IPS-15b (cell line): ENCODE measurements at regions not wholly inside any gene's neighbourhood (a gene's known extent, or its start where the extent isn't known, plus 50 kb on each side); places are given as distances from the start of the nearest gene placed in this dataset.

Experiments used
- H3K27me3 ChIP-seq: one replicate; pipeline ENCODE4 v1.6.1; 2013; ENCODE audit warnings: low read length; ENCODE audit not compliant: control insufficient read depth, insufficient read depth
- H3K36me3 ChIP-seq: one replicate; pipeline ENCODE4 v1.6.1; 2013; ENCODE audit warnings: low read length; ENCODE audit not compliant: control insufficient read depth, insufficient read depth
- H3K4me1 ChIP-seq: one replicate; pipeline ENCODE4 v1.6.1; 2013; ENCODE audit warnings: mild to moderate bottlenecking, low read length; ENCODE audit not compliant: control insufficient read depth, insufficient read depth
- H3K4me3 ChIP-seq: one replicate; pipeline ENCODE4 v1.5.1; 2013; ENCODE audit warnings: low read depth, low read length
- H3K9ac ChIP-seq: one replicate; pipeline ENCODE4 v1.6.1; 2013; ENCODE audit warnings: low read depth, mild to moderate bottlenecking, low read length
- H3K9me3 ChIP-seq: one replicate; pipeline ENCODE4 v1.6.1; 2013; ENCODE audit warnings: mild to moderate bottlenecking, low read length; ENCODE audit not compliant: control insufficient read depth, insufficient read depth

- no peaks in the 10 kb centered on the region for H3K4me1 ChIP-seq
- H3K36me3 ChIP-seq, result no peaks in the 10 kb centered on the region
- no peak overlapping the region for H3K9ac ChIP-seq
- H3K4me3 ChIP-seq, result no peak overlapping the region
- H3K27me3 ChIP-seq, result no peaks in the 10 kb centered on the region
- no peaks in the 10 kb centered on the region for H3K9me3 ChIP-seq
Measured at GRCh38 chr3:31237887-31238286, 294.8 kb upstream of the STT3B start.

GRCh38 chr3:31240013-31240412 is 292.7 kb upstream of the STT3B start:
- Histone ChIP-seq H3K4me1 (no peaks in the 10 kb centered on the region), H3K9me3 (no peaks in the 10 kb centered on the region), H3K9ac (no peak overlapping the region), H3K27me3 (no peaks in the 10 kb centered on the region), H3K36me3 (no peaks in the 10 kb centered on the region), H3K4me3 (no peak overlapping the region)

GRCh38 chr3:31240466-31240865 is 292.3 kb upstream of the STT3B start:
- no peak overlapping the region for H3K4me3 ChIP-seq

GRCh38 chr3:31240874-31241273 is 291.9 kb upstream of the STT3B start:
- H3K9ac ChIP-seq, result no peak overlapping the region
- no peaks in the 10 kb centered on the region for H3K36me3 ChIP-seq
- no peak overlapping the region for H3K4me3 ChIP-seq
- no peaks in the 10 kb centered on the region for H3K9me3 ChIP-seq
- H3K27me3 ChIP-seq, result no peaks in the 10 kb centered on the region
- H3K4me1 ChIP-seq, result no peaks in the 10 kb centered on the region

More at GRCh38 chr3:31240466-31240865, 292.3 kb upstream of the STT3B start:
- H3K36me3 ChIP-seq, result no peaks in the 10 kb centered on the region
- H3K9me3 ChIP-seq, result no peaks in the 10 kb centered on the region
- H3K27me3 ChIP-seq, result no peaks in the 10 kb centered on the region
- no peak overlapping the region for H3K9ac ChIP-seq
- H3K4me1 ChIP-seq, result no peaks in the 10 kb centered on the region

- Histone ChIP-seq H3K4me3 (no peak overlapping the region), H3K9ac (peak overlapping the region; percentile 32), H3K27me3 (no peaks in the 10 kb centered on the region), H3K9me3 (no peaks in the 10 kb centered on the region), H3K4me1 (no peaks in the 10 kb centered on the region), H3K36me3 (no peaks in the 10 kb centered on the region)
Measured at GRCh38 chr3:31241533-31241932, 291.2 kb upstream of the STT3B start.

GRCh38 chr3:31242026-31242960 is 290.4 kb upstream of the STT3B start:
- Histone ChIP-seq H3K4me3 (no peak overlapping the region), H3K4me1 (no peaks in the 10 kb centered on the region), H3K9ac (no peak overlapping the region)

GRCh38 chr3:31244929-31245817 is 287.6 kb upstream of the STT3B start:
- no peaks in the 10 kb centered on the region for H3K9me3 ChIP-seq
- no peak overlapping the region for H3K4me3 ChIP-seq
- H3K9ac ChIP-seq, result no peak overlapping the region
- H3K27me3 ChIP-seq, result no peaks in the 10 kb centered on the region
- H3K4me1 ChIP-seq, result no peaks in the 10 kb centered on the region
- no peaks in the 10 kb centered on the region for H3K36me3 ChIP-seq

More at GRCh38 chr3:31242026-31242960, 290.4 kb upstream of the STT3B start:
- Histone ChIP-seq H3K36me3 (no peaks in the 10 kb centered on the region), H3K9me3 (no peaks in the 10 kb centered on the region), H3K27me3 (no peaks in the 10 kb centered on the region)

GRCh38 chr3:31246293-31247062 is 286.2 kb upstream of the STT3B start:
- Histone ChIP-seq H3K36me3 (no peaks in the 10 kb centered on the region), H3K9ac (no peak overlapping the region), H3K9me3 (no peaks in the 10 kb centered on the region), H3K4me1 (no peaks in the 10 kb centered on the region), H3K27me3 (no peaks in the 10 kb centered on the region), H3K4me3 (no peak overlapping the region)

GRCh38 chr3:31247063-31247447 is 285.7 kb upstream of the STT3B start:
- Histone ChIP-seq H3K9ac (no peak overlapping the region), H3K4me3 (no peak overlapping the region), H3K36me3 (no peaks in the 10 kb centered on the region), H3K4me1 (no peaks in the 10 kb centered on the region), H3K9me3 (no peaks in the 10 kb centered on the region), H3K27me3 (no peaks in the 10 kb centered on the region)

- no peak overlapping the region for H3K4me3 ChIP-seq
- H3K36me3 ChIP-seq, result no peaks in the 10 kb centered on the region
- no peaks in the 10 kb centered on the region for H3K4me1 ChIP-seq
- no peaks in the 10 kb centered on the region for H3K9me3 ChIP-seq
- H3K27me3 ChIP-seq, result no peaks in the 10 kb centered on the region
- no peak overlapping the region for H3K9ac ChIP-seq
Measured at GRCh38 chr3:31247850-31248562, 284.7 kb upstream of the STT3B start.

- Histone ChIP-seq H3K36me3 (no peaks in the 10 kb centered on the region), H3K9me3 (no peaks in the 10 kb centered on the region), H3K9ac (no peak overlapping the region), H3K4me3 (no peak overlapping the region), H3K27me3 (no peaks in the 10 kb centered on the region), H3K4me1 (no peaks in the 10 kb centered on the region)
Measured at GRCh38 chr3:31248563-31248992, 284.1 kb upstream of the STT3B start.
